Mucosa of descending colon (tissue), 3 donors: ENCODE measurements at regions not wholly inside any gene's neighbourhood (a gene's known extent, or its start where the extent isn't known, plus 50 kb on each side); places are given as distances from the start of the nearest gene placed in this dataset.
"Not testable (repeated sequence)": the region's sequence is repeated elsewhere in the genome, so short reads cannot be mapped to it uniquely, and the experiment has no call there.

Experiments used
- ATAC-seq: fragments of 200-7000 bp; cut with Tn5 transposase; one replicate; pipeline ENCODE4 v1.9.1; 2020; ENCODE audit warnings: mild to moderate bottlenecking, moderate library complexity
- DNase-seq, 3 donors: peaks; one replicate each; pipeline ENCODE4 v3.0.0-alpha.2; 2020
- H3K36me3 ChIP-seq: fragments of 200-600 bp; one replicate; pipeline ENCODE4 v1.8.0; 2021; ENCODE audit warnings: low read depth, mild to moderate bottlenecking
- H3K4me1 ChIP-seq: fragments of 200-600 bp; one replicate; pipeline ENCODE4 v1.8.0; 2021; ENCODE audit warnings: low read depth, mild to moderate bottlenecking
- H3K4me3 ChIP-seq: fragments of 200-600 bp; one replicate; pipeline ENCODE4 v1.8.0; 2021; ENCODE audit warnings: mild to moderate bottlenecking
- H3K9me3 ChIP-seq: fragments of 200-600 bp; one replicate; pipeline ENCODE4 v1.8.0; 2021; ENCODE audit warnings: mild to moderate bottlenecking
- intact Hi-C, 2 donors: fragments of 100-400 bp; cut with DNase I in 1 of 2; cut with micrococcal nuclease in 1 of 2; formaldehyde crosslinking; loops; one replicate each; pipeline versions ENCODE4 v1.11.0 to v1.11.1; 2022; cut with DNase I, micrococcal nuclease
- TF ChIP-seq, protein P1 (sequence below): fragments of 200-600 bp; IDR thresholded peaks from one replicate; pipeline ENCODE4 v1.8.0; 2022; ENCODE audit warnings: antibody characterized with exemption, mild to moderate bottlenecking
- donor health status: DM: no; HTN: no; CAD: no; lungs with moderate emphysema.
- donor health status: DM: no; HTN: no; CAD: no.
- donor health status: DM: no; HTN: yes; CAD: no.

DNA sequence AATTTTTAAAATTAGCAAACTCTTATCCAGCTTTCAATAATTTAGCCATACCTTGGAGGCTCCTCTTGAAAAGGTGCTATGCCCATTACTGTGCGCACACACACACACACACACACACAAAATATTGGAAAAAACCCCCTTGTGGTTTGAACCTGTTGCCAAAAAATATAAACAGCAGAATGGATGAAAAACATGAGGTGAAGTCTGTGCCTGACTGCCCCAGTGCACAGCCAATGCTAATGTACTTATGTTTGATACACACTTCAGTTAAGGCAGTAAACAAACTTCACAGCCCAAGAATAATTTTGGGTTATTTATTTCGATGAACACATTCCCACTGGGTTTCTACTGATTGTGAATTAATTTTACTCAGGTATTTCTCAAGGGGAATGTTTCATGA is 113.2 kb upstream of the SEM1 start:
- DNase-seq (no peak), ATAC-seq (no peak)
- Histone ChIP-seq H3K4me1 (no peaks in the 10 kb centered on the region), H3K36me3 (no peaks in the 10 kb centered on the region), H3K4me3 (no peak overlapping the region), H3K9me3 (no peaks in the 10 kb centered on the region)
- intact Hi-C loops = no loop called here
- TF ChIP-seq, protein P1, sequence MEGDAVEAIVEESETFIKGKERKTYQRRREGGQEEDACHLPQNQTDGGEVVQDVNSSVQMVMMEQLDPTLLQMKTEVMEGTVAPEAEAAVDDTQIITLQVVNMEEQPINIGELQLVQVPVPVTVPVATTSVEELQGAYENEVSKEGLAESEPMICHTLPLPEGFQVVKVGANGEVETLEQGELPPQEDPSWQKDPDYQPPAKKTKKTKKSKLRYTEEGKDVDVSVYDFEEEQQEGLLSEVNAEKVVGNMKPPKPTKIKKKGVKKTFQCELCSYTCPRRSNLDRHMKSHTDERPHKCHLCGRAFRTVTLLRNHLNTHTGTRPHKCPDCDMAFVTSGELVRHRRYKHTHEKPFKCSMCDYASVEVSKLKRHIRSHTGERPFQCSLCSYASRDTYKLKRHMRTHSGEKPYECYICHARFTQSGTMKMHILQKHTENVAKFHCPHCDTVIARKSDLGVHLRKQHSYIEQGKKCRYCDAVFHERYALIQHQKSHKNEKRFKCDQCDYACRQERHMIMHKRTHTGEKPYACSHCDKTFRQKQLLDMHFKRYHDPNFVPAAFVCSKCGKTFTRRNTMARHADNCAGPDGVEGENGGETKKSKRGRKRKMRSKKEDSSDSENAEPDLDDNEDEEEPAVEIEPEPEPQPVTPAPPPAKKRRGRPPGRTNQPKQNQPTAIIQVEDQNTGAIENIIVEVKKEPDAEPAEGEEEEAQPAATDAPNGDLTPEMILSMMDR = no peak

DNA sequence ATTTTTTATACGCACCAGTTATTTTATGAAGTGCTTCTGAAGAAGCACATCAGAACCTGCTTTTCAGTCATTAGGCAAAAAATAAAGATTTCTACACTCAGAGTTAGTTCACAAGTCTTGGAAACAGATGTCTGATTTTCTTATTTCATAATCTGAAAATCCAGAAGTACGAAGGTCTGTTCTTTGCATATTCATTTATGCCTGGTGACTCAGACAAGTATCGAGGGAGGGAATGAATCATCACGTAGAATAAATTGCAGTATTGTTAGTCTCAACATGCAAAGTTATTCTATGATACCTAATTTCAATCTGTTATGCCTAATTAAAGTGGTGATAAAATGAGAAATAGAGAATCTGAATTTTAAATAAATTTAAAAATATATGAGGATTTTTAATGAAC is 113.6 kb upstream of the SEM1 start:
- Histone ChIP-seq H3K9me3 (no peaks in the 10 kb centered on the region), H3K4me1 (no peaks in the 10 kb centered on the region), H3K4me3 (no peak overlapping the region), H3K36me3 (no peaks in the 10 kb centered on the region)
- DNase-seq = no peak
- ATAC-seq = no peak
- TF ChIP-seq, protein P1 = no peak
- intact Hi-C loops = no loop called here

DNA sequence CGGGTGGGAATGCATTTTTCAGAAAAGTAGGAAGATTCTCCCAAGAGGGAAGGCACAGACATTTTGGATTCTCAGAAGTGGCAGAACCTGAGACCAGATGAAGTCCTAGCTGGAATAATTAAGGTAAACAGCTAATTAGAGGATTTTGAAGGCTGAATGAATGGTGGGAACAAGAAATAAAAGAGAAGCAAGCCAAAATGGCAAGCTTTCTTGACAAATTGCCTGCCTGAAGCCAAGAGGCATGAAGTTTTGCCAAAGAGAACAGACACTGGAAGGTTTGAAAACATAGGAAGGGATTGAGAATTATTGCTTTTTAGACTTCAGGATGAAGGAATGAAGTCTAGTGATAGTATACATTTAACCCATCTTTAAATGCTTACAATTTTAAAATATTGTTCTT is 115.0 kb upstream of the SEM1 start:
- intact Hi-C loops = no loop called here
- Histone ChIP-seq H3K36me3 (no peaks in the 10 kb centered on the region), H3K4me1 (no peaks in the 10 kb centered on the region), H3K9me3 (no peaks in the 10 kb centered on the region), H3K4me3 (no peak overlapping the region)
- ATAC-seq (no peak), DNase-seq (no peak)
- TF ChIP-seq, protein P1 = no peak

DNA sequence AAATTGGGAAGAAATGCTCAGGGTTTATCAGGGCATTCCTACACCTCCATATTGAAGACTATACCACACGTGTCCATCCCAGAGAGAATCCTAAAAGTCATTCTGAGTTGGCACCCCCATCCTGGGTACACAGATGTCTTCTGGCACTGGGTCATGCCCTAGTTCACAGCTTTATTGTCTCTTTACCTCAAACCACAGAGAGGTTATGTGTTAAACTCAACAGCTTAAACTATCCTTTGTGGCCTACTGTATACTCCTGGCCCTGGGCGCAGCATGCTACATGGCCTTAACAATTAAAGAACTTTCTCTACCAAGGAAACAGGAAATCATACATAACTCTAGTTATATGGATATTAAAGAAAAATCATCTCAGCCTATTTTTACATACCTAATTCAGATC is 115.6 kb upstream of the SEM1 start:
- ATAC-seq (no peak), DNase-seq (no peak)
- TF ChIP-seq, protein P1 = no peak
- Histone ChIP-seq H3K36me3 (no peaks in the 10 kb centered on the region), H3K4me1 (no peaks in the 10 kb centered on the region), H3K9me3 (no peaks in the 10 kb centered on the region), H3K4me3 (no peak overlapping the region)
- intact Hi-C loops = no loop called here

DNA sequence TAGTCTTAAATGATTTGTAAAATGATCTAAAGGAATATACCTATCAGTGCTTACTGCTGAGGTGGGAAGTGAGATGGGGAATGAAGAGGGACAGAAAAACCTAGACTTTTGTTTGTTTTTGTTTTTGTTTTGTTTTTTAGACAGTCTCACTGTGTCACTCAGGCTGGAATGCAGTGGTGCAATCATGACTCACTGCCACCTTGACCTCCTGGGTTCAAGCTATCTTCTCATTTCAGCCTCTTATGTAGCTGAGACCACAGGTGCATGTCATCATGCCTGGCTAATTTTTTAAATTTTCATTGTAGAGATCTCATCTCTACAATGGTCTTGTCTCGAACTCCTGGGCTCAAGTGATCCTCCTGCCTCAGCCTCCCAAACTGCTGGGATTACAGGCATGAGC is 116.4 kb upstream of the SEM1 start:
- H3K4me1 ChIP-seq = no peaks in the 10 kb centered on the region
- ATAC-seq (no peak), DNase-seq (no peak)
- TF ChIP-seq, protein P1 = no peak
- H3K9me3 ChIP-seq = no peaks in the 10 kb centered on the region
- intact Hi-C loops = no loop called here
- H3K36me3 ChIP-seq = no peaks in the 10 kb centered on the region
- no peak overlapping the region for H3K4me3 ChIP-seq

DNA sequence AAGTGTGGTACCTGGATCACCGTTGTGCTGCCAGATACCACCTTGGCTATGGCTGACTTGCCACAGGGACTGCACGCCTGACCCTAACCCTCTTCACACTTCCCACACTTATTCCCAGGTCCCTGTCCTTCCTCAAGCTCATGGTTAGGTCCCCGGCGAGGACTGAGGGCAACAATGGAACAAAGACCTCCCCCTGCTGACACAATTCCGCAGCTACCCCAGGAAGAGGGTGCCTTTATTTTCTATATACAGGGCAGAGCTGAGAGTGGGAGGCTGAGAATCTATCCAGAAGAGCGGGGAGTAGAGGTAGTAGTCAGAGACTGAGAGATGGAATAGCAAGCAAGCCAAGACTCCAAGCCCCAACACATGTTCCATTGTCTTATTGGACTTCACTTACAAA is 118.1 kb upstream of the SEM1 start:
- Histone ChIP-seq H3K9me3 (no peaks in the 10 kb centered on the region), H3K4me3 (no peak overlapping the region), H3K4me1 (no peaks in the 10 kb centered on the region), H3K36me3 (no peaks in the 10 kb centered on the region)
- intact Hi-C loops = no loop called here
- TF ChIP-seq, protein P1 = no peak
- no peak for ATAC-seq
- DNase-seq = no peak

DNA sequence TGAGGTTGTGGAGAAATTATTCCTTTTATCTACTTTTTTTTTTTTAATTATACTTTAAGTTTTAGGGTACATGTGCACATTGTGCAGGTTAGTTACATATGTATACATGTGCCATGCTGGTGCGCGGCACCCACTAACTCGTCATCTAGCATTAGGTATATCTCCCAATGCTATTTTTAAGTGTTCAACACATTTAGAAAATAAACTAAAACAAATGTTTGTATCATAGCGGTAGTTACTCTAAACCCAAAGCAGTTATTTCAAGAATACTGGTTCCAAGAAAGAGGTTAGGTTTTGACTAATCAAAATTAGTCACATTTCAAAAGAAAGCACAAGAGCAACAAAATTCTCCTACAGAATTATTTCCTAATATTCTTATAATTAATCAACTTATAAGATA is 119.5 kb upstream of the SEM1 start:
- intact Hi-C loops, ATAC-seq, H3K4me1 ChIP-seq, DNase-seq, H3K4me3 ChIP-seq, H3K36me3 ChIP-seq, H3K9me3 ChIP-seq: not testable (repeated sequence)
